GM19324 (cell line): ENCODE measurements at regions not wholly inside any gene's neighbourhood (a gene's known extent, or its start where the extent isn't known, plus 50 kb on each side); places are given as distances from the start of the nearest gene placed in this dataset.

Source experiments
- ATAC-seq: cut with Tn5 transposase; IDR thresholded peaks from one replicate; pipeline ENCODE4 v1.9.1; 2021; ENCODE audit warnings: mild to moderate bottlenecking, moderate library complexity; ENCODE audit not compliant: unreplicated experiment, low FRiP score

DNA sequence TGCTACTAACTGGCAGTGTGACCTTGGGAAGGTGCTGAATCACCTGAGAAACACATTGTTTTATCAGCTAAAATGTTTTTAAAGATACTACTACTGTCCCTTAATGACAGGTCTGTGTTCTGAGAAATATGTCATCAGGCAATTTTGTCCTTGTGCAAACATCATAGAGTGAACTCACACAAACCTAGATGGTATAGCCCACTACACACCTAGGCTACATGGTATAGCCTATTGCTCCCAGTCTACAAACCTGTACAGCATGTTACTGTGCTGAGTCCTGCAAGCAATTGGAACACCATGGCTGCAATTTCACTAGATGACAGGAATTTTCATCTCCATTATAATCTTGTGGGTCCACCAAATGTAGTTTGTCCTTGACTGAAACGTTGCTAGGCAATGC, 101.3 kb upstream of the GUCY1A1 start:
- ATAC-seq = no peak

DNA sequence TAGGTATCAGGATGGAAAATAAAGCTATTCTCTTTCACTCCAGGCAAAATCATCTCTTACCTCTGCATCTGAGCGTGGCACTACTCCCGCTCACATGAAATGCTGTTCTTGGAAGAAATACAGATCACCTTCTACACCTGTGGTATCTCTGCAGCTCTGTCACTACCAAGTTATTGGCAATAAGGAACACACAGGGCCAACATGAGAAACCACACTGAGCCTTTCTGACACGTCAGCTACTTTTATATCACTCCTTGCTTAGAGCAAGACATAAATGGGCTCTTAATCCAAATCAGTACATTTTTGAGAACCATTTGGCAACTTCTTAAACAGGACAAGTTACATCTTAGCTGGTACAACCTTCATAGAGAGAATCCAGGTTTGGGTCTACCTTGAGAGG, 101.8 kb upstream of the GUCY1A1 start:
- ATAC-seq = no peak

DNA sequence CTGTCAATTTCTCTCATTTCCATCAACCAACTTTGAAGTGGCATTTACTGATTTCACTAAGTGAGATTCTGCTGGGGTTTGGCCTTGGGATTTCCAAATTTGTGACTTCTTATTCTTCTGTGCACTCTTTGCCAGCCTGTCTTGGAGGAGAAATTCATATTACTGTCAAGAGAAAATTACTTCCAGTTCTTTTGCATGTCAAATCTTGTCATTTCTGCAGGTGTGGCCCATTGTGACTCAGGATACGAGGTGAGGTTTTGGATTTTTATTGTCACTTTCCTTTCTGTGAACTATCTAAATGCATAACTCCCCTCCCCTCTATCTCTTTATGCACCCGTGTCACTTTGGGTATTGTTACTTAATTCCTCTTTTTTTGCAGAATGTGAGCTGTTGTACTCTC, 102.6 kb upstream of the GUCY1A1 start:
- no peak for ATAC-seq

DNA sequence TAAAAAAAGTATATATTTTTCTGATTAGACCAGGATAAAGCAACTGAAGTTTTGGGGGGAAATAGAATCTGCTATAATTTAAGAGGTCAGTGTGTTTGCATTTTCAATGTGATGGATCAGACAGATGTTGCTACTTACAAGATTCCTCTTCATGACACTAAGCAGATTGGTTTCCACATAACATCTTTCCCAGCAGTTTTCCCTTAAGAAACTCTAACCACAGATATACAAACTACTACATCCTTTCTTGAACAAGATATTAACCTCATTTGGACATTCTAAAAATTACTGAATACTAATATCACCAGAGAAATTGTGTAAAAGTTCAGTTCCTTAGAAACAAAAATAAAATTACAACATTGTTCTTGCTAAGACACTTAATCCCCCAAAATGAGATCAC, 106.7 kb upstream of the GUCY1A1 start:
- ATAC-seq = no peak

DNA sequence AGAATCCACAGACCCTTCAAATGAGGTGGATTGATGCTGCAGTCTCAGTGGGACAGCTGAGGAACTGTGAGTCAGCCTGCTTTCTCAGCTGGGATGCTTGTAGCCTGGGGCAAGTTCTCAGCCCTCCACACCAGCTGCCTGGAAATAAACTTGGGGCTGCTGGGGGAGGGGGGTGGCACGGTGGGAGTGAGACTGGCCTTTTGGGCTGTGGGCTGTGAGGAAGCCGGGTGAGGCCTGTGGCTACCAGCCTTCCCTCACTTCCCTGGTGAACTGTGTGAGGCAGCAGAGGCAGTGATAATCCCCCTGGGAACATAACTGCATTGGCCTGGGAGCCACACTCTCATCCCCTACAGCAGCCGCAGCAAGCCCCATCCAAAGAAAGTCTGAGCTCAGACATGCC, 114.5 kb upstream of the GUCY1A1 start:
- no peak for ATAC-seq

DNA sequence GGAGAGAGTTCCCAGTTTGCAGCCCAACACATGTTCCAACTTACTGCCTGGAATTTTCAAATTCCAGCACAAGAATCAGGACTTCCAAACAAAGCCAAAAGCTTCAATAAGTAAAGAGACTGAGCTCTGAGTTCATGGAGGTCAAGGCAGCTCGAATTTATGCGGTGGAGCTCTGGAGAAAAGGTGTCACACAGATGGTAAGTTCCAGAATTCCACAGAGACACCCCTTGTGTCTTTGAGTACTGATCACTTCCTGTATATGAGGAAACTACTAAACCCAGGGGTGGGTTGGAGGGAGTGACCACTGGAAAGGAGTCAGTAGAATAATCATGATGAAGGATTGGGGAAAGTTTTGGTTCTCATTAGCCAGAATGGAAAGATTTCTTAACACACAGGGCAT, 118.5 kb upstream of the GUCY1A1 start:
- no peak for ATAC-seq

DNA sequence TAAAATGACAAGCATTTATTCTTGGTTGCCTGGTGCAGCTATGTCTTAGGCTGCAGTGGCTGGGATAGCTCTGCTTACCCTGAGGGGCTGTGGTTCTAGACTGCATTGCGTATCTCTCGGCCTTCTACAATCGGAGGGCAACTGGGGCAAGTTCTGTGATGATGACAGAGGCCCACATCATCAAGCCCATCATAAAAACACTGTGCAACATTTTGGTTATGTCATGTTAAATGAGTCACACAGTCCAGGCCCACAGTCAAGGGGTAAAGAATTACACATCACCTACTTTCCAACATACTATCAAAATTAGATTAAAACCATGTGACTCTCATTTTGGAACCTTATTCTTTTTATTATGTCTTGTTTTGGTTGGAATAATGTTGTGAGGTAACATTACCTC, 120.2 kb upstream of the GUCY1A1 start:
- ATAC-seq = no peak

DNA sequence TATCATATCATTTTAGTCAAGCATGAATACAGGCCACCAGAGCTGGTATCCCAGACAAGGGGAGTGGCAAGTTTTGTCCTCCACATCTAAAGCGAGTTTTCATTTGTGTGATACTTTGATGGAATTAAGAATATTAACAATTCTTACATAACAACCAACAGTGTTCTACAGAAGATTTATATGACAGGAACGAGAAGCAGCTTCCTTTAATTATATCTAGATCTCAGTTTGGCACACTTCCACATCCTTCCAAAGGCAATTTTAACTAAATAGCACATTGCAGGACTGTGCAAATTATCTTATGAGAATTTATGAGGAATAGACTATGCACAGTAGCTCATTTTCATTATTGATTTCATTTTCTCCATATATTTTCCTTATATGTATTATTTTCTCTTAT, 121.2 kb upstream of the GUCY1A1 start:
- no peak for ATAC-seq

DNA sequence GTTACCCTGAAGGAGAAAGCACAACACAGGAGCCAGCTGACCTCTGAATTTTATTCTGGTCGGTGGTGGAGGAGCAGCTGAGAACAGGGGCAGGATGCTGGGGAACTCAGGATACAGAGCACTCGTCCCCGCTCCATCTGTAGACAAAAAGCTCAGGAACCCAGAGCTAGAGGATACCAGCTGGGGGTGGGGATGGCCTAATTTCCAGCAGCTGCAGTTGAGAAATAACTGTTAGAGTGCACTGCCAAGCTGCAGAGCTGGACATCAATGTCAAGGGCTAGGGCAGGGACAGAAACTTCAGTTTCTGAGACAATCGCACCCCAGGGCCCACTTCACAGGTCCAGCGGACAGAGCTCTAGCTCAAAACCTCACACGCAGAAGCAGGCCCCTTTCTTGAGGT, 122.1 kb upstream of the GUCY1A1 start:
- no peak for ATAC-seq

DNA sequence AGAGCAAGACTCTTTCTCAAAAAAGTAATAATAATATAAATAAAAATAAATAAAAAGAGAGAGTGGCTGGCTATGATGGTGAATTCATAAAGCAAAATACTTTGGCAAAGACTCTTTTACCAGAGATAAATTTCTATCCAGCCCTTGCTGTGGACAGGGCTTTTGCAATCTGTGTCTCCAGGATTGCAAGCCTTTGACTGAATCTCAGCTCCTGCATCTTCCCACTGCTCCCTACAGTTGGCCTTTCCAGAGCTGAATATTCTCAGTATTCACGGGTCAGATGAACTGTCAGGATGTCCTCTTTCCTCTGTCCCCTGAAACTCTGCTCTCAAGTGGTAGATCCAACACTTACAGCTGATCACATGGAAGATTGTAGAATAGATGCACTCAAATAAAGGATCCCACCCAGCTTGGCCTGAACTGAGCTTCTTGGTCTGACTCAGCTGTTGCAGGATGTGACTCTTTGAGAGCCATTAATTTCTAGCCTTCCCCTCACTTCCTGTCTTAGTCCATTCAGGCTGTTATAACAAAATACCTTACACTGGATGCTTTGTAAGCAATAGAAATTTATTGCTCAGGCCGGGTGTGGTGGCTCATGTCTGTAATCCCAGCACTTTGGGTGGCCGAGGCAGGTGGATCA, 123.4 kb upstream of the GUCY1A1 start:
- ATAC-seq = peak; percentile 59

DNA sequence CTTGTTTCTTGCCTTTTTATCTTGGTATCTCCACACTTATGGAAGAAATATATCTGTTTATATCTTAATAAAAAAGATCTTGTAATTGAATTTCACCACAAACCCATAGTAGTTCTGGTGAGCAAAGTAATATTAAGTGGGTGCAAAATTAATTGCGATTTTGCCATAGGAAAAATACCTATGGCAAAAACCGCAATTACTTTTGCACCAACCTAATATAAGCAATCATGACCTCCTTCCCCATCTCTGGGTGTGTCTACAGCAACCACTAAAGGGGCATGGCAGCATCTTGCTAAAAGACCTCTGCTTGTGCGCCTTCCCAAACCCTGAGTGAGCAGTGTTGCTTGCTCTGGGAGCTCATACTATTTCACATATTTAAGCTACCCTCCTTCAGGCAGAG, 124.2 kb upstream of the GUCY1A1 start:
- no peak for ATAC-seq

DNA sequence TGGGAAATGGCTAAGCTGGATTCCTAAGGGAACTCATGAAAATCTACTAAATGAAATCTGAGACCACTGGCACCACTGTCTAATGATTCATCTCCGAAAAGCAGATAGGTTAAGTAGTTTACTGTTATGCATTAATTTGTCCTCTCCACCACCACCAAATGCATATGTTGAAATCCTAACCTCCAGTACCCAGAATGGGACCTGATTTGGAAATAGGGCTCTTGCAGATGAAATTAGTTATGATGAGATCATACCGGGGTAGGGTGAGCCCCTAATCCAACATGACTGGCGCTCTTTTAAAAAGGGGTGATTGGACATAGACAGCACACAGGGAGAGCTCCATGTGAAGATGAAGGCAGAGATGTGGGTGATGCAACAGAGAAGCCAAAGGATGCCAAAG, 124.9 kb upstream of the GUCY1A1 start:
- ATAC-seq = no peak

DNA sequence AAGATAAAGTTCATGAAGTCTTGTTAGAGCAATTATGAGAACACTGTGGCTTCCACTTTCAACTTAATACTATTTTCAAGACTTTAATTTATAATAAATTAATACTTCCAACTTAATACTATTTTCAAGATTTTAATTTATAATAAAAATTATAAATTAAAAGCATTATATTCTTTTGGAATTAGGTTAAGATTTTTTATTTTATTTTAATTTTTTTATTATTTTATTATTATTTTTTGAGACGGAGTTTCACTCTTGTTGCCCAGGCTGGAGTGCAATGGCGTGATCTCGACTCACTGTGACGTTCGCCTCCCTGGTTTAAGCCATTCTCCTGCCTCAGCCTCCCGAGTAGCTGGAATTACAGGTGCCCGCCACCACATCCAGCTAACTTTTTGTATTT, 126.0 kb upstream of the GUCY1A1 start:
- ATAC-seq = no peak

DNA sequence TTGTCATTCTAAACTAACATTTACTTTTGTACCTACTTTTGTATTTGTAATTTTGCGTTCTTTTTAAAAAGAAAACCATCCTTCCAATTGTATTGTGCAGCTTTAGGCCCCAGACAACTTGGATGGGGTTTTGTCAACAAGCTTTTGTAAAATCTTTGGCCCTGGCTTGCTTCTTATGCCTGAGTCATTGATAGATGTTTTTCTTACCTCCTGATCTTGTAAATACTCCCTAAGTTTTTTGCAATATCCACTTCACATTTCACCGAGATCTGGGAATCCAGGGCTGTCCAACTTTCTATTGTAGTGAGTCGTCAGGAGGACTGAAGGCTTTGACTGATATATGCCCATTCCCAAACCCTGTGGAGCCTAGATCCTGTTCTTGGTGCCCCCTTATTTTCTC, 126.9 kb upstream of the GUCY1A1 start:
- no peak for ATAC-seq

DNA sequence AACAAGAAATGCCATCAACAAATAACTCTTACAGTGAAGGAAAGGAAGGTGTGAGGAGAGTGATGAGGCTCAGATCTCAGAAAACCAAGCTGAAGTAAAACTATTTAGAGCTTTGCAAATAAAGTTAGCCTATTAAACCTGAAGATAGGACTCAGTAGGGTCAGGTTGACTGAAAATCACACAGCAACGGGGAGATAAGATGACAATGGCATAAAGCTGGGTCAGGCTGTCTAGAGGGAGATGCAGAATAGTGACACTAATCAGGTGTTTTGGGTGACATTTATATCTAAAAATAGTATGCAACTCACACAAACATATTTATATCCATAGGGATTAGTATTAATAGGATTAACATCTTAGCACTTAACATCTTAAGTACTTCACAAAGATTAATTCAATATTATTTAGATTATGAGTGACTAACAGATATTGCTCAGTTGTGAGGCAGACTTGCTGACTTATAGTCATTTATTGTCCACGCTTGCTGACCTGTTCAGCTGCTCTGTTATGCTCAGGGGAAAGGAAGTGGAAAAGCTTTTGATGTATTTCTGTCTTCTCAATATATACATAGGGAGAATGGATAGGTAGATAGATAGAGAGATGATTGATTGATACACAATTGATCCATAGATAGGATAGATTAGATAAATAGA, 130.7 kb upstream of the GUCY1A1 start:
- no peak for ATAC-seq

DNA sequence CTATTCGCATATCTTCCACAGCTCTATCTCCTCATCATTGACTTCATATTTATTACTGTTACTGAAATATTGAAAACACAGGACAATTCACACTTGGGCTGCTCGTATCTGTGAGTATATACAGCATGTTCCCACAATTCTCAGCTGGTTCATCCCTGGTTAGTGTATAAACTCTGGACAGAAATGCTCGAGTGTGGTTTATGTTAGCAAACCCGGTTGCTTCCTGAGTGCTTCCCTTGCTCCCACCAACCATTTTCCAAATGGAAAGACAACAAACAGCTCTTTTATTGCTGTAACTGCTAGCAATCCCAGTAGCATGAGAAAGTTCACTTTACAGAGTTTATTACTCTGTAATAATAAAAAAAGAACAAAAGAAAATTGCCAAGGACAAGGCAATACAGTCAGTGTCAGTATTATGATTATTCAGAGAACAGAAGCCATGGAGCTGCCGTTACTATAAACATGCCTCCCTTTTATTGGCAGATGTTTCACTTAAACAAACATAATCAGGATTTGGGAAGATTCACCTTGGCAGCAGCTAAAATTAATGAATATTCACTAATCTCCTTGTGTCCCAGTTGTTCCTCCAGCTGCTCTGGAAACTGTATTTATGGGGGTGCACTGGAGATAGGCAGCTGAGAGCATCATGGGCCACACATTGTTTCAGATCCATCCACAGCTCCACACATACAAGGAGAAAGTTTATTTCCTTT, 134.1 kb upstream of the GUCY1A1 start:
- no peak for ATAC-seq

DNA sequence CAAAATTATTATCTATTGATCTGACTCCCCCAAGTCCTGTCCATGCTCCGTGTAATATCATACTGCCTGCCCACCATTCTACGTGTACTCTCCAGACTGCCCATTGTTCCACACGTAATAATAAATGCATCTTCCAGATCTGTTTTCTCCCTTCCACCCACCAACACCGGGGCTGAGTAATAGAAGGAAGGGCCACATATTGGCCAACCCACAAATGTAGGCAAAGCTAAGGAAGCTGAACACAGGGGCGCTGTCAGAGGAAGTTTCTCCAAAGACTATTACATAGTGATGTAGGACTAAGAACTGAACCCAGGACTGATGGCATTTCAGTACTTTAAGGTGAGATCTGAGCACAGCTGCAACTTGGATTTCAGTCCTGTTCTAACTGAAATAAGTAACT, 135.8 kb upstream of the GUCY1A1 start:
- ATAC-seq = no peak

DNA sequence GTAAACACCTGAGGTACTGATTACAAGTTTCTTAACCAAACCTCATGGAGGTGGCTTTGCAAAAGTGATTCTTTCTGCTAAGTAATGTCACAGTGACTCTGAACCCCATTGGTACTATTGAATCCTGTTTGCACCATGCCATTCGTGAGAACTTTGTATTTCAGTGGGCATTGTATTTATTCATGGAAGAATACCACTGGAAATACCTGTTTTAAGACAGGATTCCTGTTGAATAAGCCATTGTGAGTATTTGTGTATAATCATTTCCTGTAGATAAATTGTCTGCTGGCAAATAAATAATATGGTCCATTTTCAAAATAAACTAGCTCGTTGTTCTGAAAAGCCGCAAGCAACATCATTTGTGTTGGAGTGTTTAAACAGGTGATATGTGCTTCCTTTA, 136.4 kb upstream of the GUCY1A1 start:
- no peak for ATAC-seq

DNA sequence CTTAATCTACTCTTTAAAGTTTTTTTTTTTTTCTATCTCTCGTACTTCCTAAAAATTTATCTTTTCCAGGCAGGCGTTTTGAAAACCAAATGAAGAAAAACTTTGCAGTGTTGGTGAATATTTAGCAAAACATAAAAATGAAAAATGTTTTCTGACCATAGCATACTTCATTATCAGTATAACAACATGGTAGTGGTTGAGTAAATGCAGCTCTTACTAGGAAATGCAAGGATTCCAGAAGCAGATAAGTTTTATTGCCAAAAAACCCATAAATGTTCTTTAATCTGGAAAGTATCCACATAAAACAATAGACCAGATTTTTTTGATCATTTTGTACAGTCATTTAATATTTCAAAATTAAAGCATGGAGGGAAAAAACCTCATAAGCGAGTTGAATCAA, 136.9 kb upstream of the GUCY1A1 start:
- no peak for ATAC-seq

DNA sequence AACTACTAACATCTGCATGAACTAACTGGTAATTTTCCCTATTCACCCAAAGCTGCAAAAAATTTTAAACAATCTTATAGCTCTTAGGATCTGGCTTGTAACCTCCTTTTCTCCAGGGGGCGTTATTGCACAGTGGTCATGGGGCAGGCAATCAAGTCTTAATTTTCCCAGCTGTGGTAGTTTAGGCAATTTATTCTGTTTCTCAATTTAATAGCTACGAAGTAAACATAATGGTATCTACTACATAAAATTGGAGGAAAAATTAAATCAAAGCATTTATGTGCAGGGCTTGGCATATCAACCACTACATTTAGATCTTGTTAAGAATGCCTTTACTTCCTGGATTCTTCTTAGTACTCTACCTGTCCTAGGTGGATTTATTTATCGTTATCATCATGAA, 137.4 kb upstream of the GUCY1A1 start:
- no peak for ATAC-seq

DNA sequence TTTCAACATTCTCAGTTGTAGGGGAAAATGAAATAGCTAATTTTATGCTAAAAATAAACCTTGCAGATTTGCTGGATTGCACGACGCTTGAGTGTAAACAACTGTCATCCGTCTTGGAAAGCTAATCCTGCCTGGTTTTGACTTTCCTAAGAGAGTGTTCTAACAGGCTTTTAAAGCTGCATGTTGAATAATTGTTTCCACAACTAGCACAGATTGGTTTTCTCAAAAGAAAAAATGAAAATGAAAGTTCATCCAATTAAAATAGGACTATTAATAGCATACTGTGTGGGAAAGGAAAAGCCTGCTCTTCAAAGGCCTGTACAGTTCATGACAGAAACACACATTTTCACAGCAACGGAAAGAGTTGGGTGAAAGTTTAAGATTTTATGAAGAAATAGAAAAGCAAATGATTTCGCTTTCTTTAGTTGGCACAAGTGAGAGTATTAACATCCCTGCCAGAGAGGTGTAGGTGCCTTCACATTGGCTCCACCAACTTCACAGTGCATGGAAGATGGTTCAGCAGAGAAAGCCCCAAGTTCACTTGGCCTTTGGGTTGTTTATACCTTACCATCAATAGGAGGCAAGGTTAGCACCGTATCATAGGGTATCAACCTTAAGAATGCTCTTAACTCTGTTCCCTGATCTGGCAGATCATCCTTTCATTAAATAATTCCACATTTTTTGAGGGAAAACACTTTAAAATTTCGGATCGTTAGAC, 140.0 kb upstream of the GUCY1A1 start:
- ATAC-seq = no peak
